BJ (cell line): ENCODE measurements at regions not wholly inside any gene's neighbourhood (a gene's known extent, or its start where the extent isn't known, plus 50 kb on each side); places are given as distances from the start of the nearest gene placed in this dataset.

Source experiments
- CTCF ChIA-PET: fragments of 350-600 bp; formaldehyde crosslinking; extraction: SDS; loops from one replicate; lab custom pipeline; 2021; ENCODE audit warnings: antibody characterized with exemption, inconsistent platforms; lab: Yijun Ruan, JAX
- POLR2A ChIA-PET: fragments of 300-600 bp; sonication (Branson Sonifier 250); formaldehyde crosslinking; extraction: SDS; loops from one replicate; lab custom pipeline; 2021; ENCODE audit warnings: antibody characterized with exemption; lab: Charles Lee
- DNase-seq: peaks from one replicate; pipeline ENCODE4 v3.0.0-alpha.2; 2011; ENCODE audit warnings: low read depth
- H3K27me3 ChIP-seq: 2 replicates; pipeline ENCODE4 v1.6.0; 2011; ENCODE audit warnings: low read length; ENCODE audit not compliant: control insufficient read depth, insufficient read depth
- H3K36me3 ChIP-seq: 2 replicates; pipeline ENCODE4 v1.5.1; 2011; ENCODE audit warnings: low read length; ENCODE audit not compliant: control insufficient read depth, insufficient read depth
- H3K4me3 ChIP-seq: 2 replicates; pipeline ENCODE4 v1.5.1; 2011; ENCODE audit warnings: low read depth, mild to moderate bottlenecking, control low read depth, low read length
- TF ChIP-seq, protein P1 (sequence below): IDR thresholded peaks from 2 replicates; pipeline ENCODE4 v1.5.1; 2011; ENCODE audit warnings: low read depth, mild to moderate bottlenecking, control low read depth, inconsistent platforms, low read length, moderate library complexity; ENCODE audit not compliant: insufficient read depth

DNA sequence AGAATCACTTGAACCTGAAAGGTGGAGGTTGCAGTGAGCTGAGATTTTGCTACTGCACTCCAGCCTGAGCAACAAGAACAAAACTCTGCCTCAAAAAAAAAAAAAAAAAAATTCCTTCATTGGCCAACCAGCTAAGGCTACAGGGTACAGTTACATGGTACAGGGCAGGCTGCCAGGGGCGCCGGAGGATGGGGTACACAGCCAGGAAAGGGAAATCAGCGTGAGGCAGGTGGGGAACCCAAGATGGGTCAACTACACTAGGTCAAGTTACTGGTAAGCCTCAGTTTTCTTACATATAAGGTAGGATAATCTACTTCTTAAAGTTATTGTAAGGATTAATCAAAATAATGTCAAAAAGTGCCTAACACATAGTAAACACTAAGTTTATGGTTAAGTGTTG lies 69.6 kb upstream of the KCNK12 start:
- Histone ChIP-seq H3K36me3 (no peaks in the 10 kb centered on the region), H3K4me3 (no peak overlapping the region), H3K27me3 (peaks cover 4% of the 10 kb centered on the region; the same call in 1 of the 2 replicates)
- ChIA-PET CTCF (no interaction called here), POLR2A (no interaction called here)
- no peak for DNase-seq
- TF ChIP-seq, protein P1, sequence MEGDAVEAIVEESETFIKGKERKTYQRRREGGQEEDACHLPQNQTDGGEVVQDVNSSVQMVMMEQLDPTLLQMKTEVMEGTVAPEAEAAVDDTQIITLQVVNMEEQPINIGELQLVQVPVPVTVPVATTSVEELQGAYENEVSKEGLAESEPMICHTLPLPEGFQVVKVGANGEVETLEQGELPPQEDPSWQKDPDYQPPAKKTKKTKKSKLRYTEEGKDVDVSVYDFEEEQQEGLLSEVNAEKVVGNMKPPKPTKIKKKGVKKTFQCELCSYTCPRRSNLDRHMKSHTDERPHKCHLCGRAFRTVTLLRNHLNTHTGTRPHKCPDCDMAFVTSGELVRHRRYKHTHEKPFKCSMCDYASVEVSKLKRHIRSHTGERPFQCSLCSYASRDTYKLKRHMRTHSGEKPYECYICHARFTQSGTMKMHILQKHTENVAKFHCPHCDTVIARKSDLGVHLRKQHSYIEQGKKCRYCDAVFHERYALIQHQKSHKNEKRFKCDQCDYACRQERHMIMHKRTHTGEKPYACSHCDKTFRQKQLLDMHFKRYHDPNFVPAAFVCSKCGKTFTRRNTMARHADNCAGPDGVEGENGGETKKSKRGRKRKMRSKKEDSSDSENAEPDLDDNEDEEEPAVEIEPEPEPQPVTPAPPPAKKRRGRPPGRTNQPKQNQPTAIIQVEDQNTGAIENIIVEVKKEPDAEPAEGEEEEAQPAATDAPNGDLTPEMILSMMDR, result no peak

GRCh38 chr2:47639467-47639866 lies 68.7 kb upstream of the KCNK12 start:
- H3K27me3 ChIP-seq, result peaks cover 4% of the 10 kb centered on the region; the same call in 1 of the 2 replicates
- no peak overlapping the region for H3K4me3 ChIP-seq
- POLR2A ChIA-PET, result no interaction called here
- H3K36me3 ChIP-seq, result no peaks in the 10 kb centered on the region
- no peak for DNase-seq
- CTCF ChIA-PET, result no interaction called here
- TF ChIP-seq, protein P1, result no peak

DNA sequence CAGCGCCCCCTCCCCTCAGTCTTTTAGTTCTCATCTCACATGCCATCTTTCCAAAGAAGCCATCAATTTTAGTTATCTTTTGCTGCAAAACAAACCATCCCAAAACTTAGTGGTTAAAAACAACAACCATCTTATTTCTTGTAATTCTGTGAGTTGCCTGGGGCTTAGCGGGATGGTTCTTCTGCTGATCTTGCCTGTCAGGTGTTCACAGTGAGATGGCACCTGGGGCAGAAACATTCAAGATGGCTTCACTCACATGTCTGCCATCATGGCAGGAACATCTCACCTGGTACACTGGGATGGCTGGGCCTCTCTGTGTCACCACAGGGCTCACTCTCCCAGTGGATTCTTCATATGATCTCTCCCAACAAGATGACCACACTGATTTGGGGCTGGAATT lies 67.6 kb upstream of the KCNK12 start:
- TF ChIP-seq, protein P1, result no peak
- peaks cover 4% of the 10 kb centered on the region; the same call in 1 of the 2 replicates for H3K27me3 ChIP-seq
- no peak overlapping the region for H3K4me3 ChIP-seq
- ChIA-PET CTCF (no interaction called here), POLR2A (no interaction called here)
- no peaks in the 10 kb centered on the region for H3K36me3 ChIP-seq
- no peak for DNase-seq

DNA sequence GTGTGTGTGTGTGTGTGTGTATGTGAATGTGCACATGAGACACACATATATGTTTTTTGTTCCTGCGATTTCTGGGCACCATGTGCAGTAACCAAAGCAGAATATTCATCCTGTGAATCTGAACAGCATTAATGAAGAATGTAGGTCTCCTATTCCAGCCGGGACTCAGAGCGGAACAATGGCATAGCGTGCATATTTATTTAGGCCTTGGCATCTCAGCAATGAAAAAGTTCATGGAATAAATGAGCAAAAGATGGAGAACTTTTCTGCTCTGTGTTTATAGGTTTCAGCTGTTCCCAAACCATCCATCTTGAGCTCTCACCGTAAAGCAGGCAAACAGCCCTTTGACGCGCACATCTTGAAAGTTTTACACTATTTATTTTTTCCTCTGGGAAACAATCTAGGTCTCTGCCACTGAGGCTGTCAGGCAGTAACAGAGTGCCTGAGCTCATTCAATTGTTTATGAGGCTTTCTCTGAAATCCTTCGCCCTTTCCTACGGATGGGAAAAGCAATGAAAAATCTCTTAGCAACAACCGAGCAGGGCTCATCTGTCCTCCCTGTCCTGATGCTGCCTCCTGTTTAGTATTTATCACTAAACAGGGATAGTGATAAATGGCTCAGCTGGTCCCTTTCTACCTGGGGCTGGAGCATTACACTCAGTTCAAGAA lies 65.9 kb upstream of the KCNK12 start:
- Histone ChIP-seq H3K4me3 (no peak overlapping the region), H3K36me3 (no peaks in the 10 kb centered on the region), H3K27me3 (peaks cover 4% of the 10 kb centered on the region; the same call in 1 of the 2 replicates)
- POLR2A ChIA-PET, result no interaction called here
- TF ChIP-seq, protein P1, result no peak
- CTCF ChIA-PET, result interaction anchor here (1.0 kb wide), 1 partner anchor 17 kb away, joined by 3 read pairs; no protein-coding TSS in a partner anchor
- DNase-seq, result no peak

GRCh38 chr2:47636176-47636575 lies 65.4 kb upstream of the KCNK12 start:
- CTCF ChIA-PET, result no interaction called here
- DNase-seq, result no peak
- Histone ChIP-seq H3K4me3 (no peak overlapping the region), H3K36me3 (no peaks in the 10 kb centered on the region), H3K27me3 (peaks cover 4% of the 10 kb centered on the region; the same call in 1 of the 2 replicates)
- TF ChIP-seq, protein P1, result no peak
- POLR2A ChIA-PET, result no interaction called here
